SK-N-SH (cell line): ENCODE measurements at regions not wholly inside any gene's neighbourhood (a gene's known extent, or its start where the extent isn't known, plus 50 kb on each side); places are given as distances from the start of the nearest gene placed in this dataset.

Experiments
- CTCF ChIA-PET: fragments of 300-600, 350-600 bp; formaldehyde crosslinking; extraction: SDS; loops from one replicate; lab custom pipeline; 2021; lab: Yijun Ruan, JAX
- POLR2A ChIA-PET: fragments of 350-600 bp; sonication (Branson Sonifier 250); formaldehyde crosslinking; extraction: SDS; loops from one replicate; lab custom pipeline; 2020; ENCODE audit warnings: antibody characterized with exemption, inconsistent platforms; lab: Yijun Ruan, JAX
- DNase-seq: peaks from one replicate; pipeline ENCODE4 v3.0.0; 2012
- H2AFZ ChIP-seq: fragments of 200-600 bp; sonication (generic); 2 replicates; pipeline ENCODE4 v1.8.1; 2016; ENCODE audit warnings: antibody characterized with exemption, mild to moderate bottlenecking, low read depth
- H3F3A ChIP-seq: fragments of 200-600 bp; sonication (generic); replicated peaks from 2 replicates; pipeline ENCODE3; 2016; ENCODE audit warnings: antibody characterized with exemption, mild to moderate bottlenecking; ENCODE audit not compliant: insufficient read depth
- H3K27ac ChIP-seq, 2 experiments: fragments of 200-500 bp in 1 of 2; fragments of 200-600 bp in 1 of 2; sonication (Bioruptor generic) in 1 of 2; sonication (generic), shearing (Covaris generic) in 1 of 2; 2 replicates each; pipeline versions ENCODE4 v1.5.1 to v1.6.1; 2014 to 2016; ENCODE audit warnings: low read depth in 2 of 2, inconsistent platforms in 1 of 2, low read length in 1 of 2, mild to moderate bottlenecking in 1 of 2, mixed read lengths in 1 of 2
- H3K27me3 ChIP-seq: fragments of 200-600 bp; sonication (generic), shearing (Covaris generic); 2 replicates; pipeline ENCODE4 v1.6.1; 2016; ENCODE audit warnings: mixed run types; ENCODE audit not compliant: insufficient read depth
- H3K36me3 ChIP-seq, 2 experiments: fragments of 200-500 bp in 1 of 2; fragments of 200-600 bp in 1 of 2; sonication (Bioruptor generic) in 1 of 2; sonication (generic) in 1 of 2; replicated peaks in 1 of 2; 2 replicates each; pipeline versions ENCODE3 to v1.5.1; 2014 to 2016; ENCODE audit warnings: low read length in 1 of 2, mild to moderate bottlenecking in 1 of 2; ENCODE audit not compliant: insufficient read depth in 2 of 2, control insufficient read depth in 1 of 2
- H3K4me1 ChIP-seq, 2 experiments: fragments of 200-500 bp in 1 of 2; fragments of 200-600 bp in 1 of 2; sonication (Bioruptor generic) in 1 of 2; sonication (generic), shearing (Covaris generic) in 1 of 2; 2 replicates each; pipeline versions ENCODE4 v1.5.1 to v1.6.1; 2014 to 2016; ENCODE audit warnings: low read depth in 1 of 2, low read length in 1 of 2, mixed run types in 1 of 2; ENCODE audit not compliant: insufficient read depth in 2 of 2, control insufficient read depth in 1 of 2
- H3K4me2 ChIP-seq: fragments of 200-600 bp; sonication (generic), shearing (Covaris generic); 2 replicates; pipeline ENCODE4 v1.6.1; 2017; ENCODE audit warnings: mixed run types
- H3K4me3 ChIP-seq, 2 experiments: fragments of 200-500 bp in 1 of 2; fragments of 200-600 bp in 1 of 2; sonication (Bioruptor generic) in 1 of 2; sonication (generic), shearing (Covaris generic) in 1 of 2; 2 replicates each; pipeline versions ENCODE4 v1.5.1 to v1.8.1; 2014 to 2016; ENCODE audit warnings: low read depth in 2 of 2, inconsistent platforms in 1 of 2, low read length in 1 of 2, mild to moderate bottlenecking in 1 of 2, mixed read lengths in 1 of 2, moderate library complexity in 1 of 2
- H3K79me2 ChIP-seq: fragments of 200-600 bp; sonication (generic); 2 replicates; pipeline ENCODE4 v1.8.1; 2017; ENCODE audit warnings: mild to moderate bottlenecking; ENCODE audit not compliant: insufficient read depth
- H3K9ac ChIP-seq: fragments of 200-600 bp; sonication (generic); 2 replicates; pipeline ENCODE4 v1.6.1; 2017; ENCODE audit warnings: mixed run types
- H3K9me2 ChIP-seq: fragments of 200-600 bp; sonication (generic); 2 replicates; pipeline ENCODE4 v1.6.1; 2017; ENCODE audit warnings: mixed run types
- H3K9me3 ChIP-seq: fragments of 200-600 bp; sonication (generic); 2 replicates; pipeline ENCODE4 v1.6.1; 2017; ENCODE audit warnings: mixed run types, mild to moderate bottlenecking, moderate library complexity
- H4K20me1 ChIP-seq: fragments of 200-600 bp; sonication (generic); 2 replicates; pipeline ENCODE4 v1.6.1; 2017; ENCODE audit warnings: mild to moderate bottlenecking, mixed run types; ENCODE audit not compliant: insufficient read depth
- EZH2phosphoT487 ChIP-seq: fragments of 200-600 bp; sonication (generic); IDR thresholded peaks from 2 replicates; pipeline ENCODE4 v1.6.1; 2017; ENCODE audit warnings: low read depth, mixed run types, mild to moderate bottlenecking, antibody characterized with exemption, moderate library complexity, borderline replicate concordance
- GATA2 ChIP-seq: sonication (generic); formaldehyde crosslinking; IDR thresholded peaks from 2 replicates; pipeline ENCODE4 v1.5.0; 2020; ENCODE audit warnings: mild to moderate bottlenecking, missing genetic modification reagents
- JUND ChIP-seq: IDR thresholded peaks from 2 replicates; pipeline ENCODE4 v1.4.0; 2012
- MEF2A ChIP-seq: IDR thresholded peaks from 2 replicates; pipeline ENCODE4 v1.4.0; 2012; ENCODE audit warnings: low read depth, borderline replicate concordance
- NRF1 ChIP-seq: IDR thresholded peaks from 2 replicates; pipeline ENCODE4 v1.6.1; 2012; ENCODE audit warnings: low read depth, mild to moderate bottlenecking, low read length
- RCOR1 ChIP-seq: fragments of 150-350 bp; IDR thresholded peaks from 2 replicates; pipeline ENCODE4 v1.6.1; 2017; ENCODE audit warnings: antibody characterized with exemption, low read length
- RFX5 ChIP-seq: IDR thresholded peaks from 2 replicates; pipeline ENCODE4 v1.6.1; 2012; ENCODE audit warnings: mild to moderate bottlenecking, improper control_type of control experiment, low read length
- SMC3 ChIP-seq: IDR thresholded peaks from 2 replicates; pipeline ENCODE4 v1.6.1; 2012; ENCODE audit warnings: low read depth, low read length, improper control_type of control experiment
- TEAD4 ChIP-seq: IDR thresholded peaks from 2 replicates; pipeline ENCODE4 v1.4.0; 2012; ENCODE audit warnings: mild to moderate bottlenecking, borderline replicate concordance; ENCODE audit not compliant: insufficient read depth
- USF1 ChIP-seq: IDR thresholded peaks from 2 replicates; pipeline ENCODE4 v1.4.0; 2012; ENCODE audit warnings: low read depth, borderline replicate concordance
- USF2 ChIP-seq: fragments of 150-350 bp; IDR thresholded peaks from 2 replicates; pipeline ENCODE4 v1.6.1; 2017; ENCODE audit warnings: antibody characterized with exemption, low read length, low read depth, borderline replicate concordance
- ZBTB33 ChIP-seq: IDR thresholded peaks from 2 replicates; pipeline ENCODE4 v1.4.0; 2012; ENCODE audit warnings: low read depth, borderline replicate concordance
- WGBS: methylation state at CpG from one replicate; pipeline ENCODE4 v1.1.6; 2017; ENCODE audit warnings: low lambda C conversion rate; 5-methylcytosine and 5-hydroxymethylcytosine counted together
- TF ChIP-seq, protein P1 (sequence below): IDR thresholded peaks from 2 replicates; pipeline ENCODE4 v1.4.0; 2012; ENCODE audit warnings: low read depth

DNA sequence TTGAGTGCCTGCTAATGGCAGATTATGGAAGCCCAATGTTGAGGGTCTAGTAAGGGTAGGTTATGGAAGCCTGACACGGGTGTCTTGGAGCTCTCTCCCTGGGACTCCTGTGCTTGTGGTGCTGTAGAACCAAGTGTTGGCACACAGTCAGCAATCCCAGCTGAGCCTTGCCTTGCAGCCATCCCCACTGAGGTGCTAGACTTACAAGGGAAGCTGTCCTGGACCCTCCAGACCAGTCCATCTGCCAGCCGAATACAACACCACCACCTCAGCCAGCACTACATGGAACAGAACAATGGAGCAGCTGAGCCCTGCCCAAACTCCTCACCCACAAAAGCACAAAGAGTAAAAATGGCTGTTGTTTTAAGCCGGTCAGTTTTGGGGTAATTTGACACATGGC is 90.5 kb upstream of the DNAH5 start:
- DNase-seq = no peak

GRCh38 chr5:14032918-14033317 is 88.4 kb upstream of the DNAH5 start:
- POLR2A ChIA-PET = no interaction called here
- Histone ChIP-seq H3K9ac (peak overlapping the region; percentile 19; the same call in 1 of the 2 replicates), H3K4me2 (peak overlapping the region; percentile 32; the same call in 1 of the 2 replicates), H4K20me1 (no peaks in the 10 kb centered on the region), H2AFZ (no peak overlapping the region), H3K27ac (peak overlapping the region in 1 of 2 experiments; percentile 45; a peak in 2 of 4 replicates), H3K9me2 (no peaks in the 10 kb centered on the region), H3K9me3 (no peaks in the 10 kb centered on the region), H3K79me2 (no peaks in the 10 kb centered on the region; the same call in 1 of the 2 replicates), H3K4me3 (no peak overlapping the region), H3K27me3 (no peaks in the 10 kb centered on the region), H3F3A (peaks cover 33% of the 10 kb centered on the region), H3K36me3 (no peaks in the 10 kb centered on the region), H3K4me1 (peaks cover 0 to 35% of the 10 kb centered on the region in 2 experiments; a peak in 3 of 4 replicates)
- CTCF ChIA-PET = no interaction called here
- WGBS = 55% methylated on average over 3 of the region's 3 CpGs
- no peak for TF ChIP-seq USF1
- DNase-seq = no peak

More for the DNA sequence above, 90.5 kb upstream of the DNAH5 start:
- no peaks in the 10 kb centered on the region for H3K9me2 ChIP-seq
- peak overlapping the region; percentile 76 for H3K4me2 ChIP-seq
- POLR2A ChIA-PET = no interaction called here
- H3K79me2 ChIP-seq = no peaks in the 10 kb centered on the region; the same call in 1 of the 2 replicates
- H3F3A ChIP-seq = peaks cover 39% of the 10 kb centered on the region
- CTCF ChIA-PET = interaction anchor here (1.2 kb wide), 1 partner anchor 330 kb away, joined by 3 read pairs; no protein-coding TSS in a partner anchor
- no peaks in the 10 kb centered on the region for H3K27me3 ChIP-seq
- peak overlapping the region; percentile 38 for H3K9ac ChIP-seq
- H3K36me3 ChIP-seq = no peaks in the 10 kb centered on the region
- H3K27ac ChIP-seq = peak overlapping the region; percentile 56 to 92; a peak in 3 of 4 replicates
- peaks cover 3 to 56% of the 10 kb centered on the region in 2 experiments; a peak in 3 of 4 replicates for H3K4me1 ChIP-seq
- H2AFZ ChIP-seq = no peak overlapping the region
- H4K20me1 ChIP-seq = no peaks in the 10 kb centered on the region
- WGBS = 86% methylated on average over 3 of the region's 3 CpGs
- no peak for TF ChIP-seq SMC3
- no peak for TF ChIP-seq RFX5
- no peak for TF ChIP-seq MEF2A
- TF ChIP-seq JUND = no peak
- no peak for TF ChIP-seq RCOR1
- TF ChIP-seq NRF1 = no peak
- no peak for TF ChIP-seq ZBTB33
- no peak for TF ChIP-seq USF2
- TF ChIP-seq, protein P1, sequence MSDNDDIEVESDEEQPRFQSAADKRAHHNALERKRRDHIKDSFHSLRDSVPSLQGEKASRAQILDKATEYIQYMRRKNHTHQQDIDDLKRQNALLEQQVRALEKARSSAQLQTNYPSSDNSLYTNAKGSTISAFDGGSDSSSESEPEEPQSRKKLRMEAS = no peak
- TF ChIP-seq TEAD4 = no peak
- no peak for TF ChIP-seq GATA2
- no peak for TF ChIP-seq EZH2phosphoT487
- TF ChIP-seq, all 33 proteins: peak for 0
- Histone ChIP-seq H3K4me3 (no peak overlapping the region), H3K9me3 (no peaks in the 10 kb centered on the region)
